Activated CD8-positive, alpha-beta memory T cell treated with anti-CD3 and anti-CD28 coated beads, Interleukin-2, amount 50 U/mL, for 4 hours (primary cell): ENCODE measurements at regions not wholly inside any gene's neighbourhood (a gene's known extent, or its start where the extent isn't known, plus 50 kb on each side); places are given as distances from the start of the nearest gene placed in this dataset.

Experiments
- DNase-seq: peaks from one replicate; pipeline ENCODE4 v3.0.0-alpha.2; 2020

DNA sequence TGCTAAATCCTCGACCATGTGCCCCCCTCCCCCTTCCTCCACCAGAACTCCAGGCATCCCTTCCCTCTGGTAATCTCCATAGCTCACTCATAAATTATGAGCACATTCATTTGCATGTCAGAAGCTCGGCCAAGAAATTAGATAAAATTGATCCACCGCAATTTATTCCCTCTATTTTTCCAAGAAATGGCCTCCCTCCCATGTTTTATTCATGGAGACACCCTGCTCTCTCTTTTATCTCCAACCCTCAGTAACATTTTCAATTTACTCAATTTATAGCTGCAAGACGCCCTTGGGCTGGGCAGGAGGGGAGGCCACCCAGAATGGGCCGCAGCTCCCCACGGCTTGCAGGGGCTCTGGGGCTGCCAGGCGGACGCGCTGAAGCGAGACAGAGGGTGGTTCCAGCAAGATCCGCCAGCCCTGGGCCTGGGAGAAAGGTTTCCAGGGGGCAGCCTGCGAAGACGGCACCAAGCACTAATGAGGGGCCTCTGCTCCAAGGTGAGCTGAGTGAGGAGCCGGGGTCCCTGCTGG is 54.7 kb upstream of the ZNF423 start:
- no peak for DNase-seq

DNA sequence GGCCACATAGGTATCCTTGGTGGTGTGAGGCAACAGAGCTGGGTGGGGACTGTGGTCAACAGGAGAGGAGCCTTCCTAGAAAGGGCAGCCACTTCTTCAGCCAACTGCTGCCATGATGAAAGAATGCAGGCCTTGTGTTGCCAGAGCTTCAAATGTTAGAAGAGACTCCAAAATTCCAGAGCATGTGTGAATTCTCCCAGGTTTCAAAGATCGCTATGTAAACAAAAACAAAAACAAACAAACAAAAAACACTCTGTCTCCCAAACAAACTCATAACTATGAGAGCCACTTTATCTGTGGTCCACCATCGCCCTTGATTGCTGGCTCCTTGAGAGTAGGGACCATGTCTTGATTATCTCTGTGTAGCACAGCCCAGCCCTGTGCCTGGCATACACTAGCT is 55.5 kb upstream of the ZNF423 start:
- no peak for DNase-seq

DNA sequence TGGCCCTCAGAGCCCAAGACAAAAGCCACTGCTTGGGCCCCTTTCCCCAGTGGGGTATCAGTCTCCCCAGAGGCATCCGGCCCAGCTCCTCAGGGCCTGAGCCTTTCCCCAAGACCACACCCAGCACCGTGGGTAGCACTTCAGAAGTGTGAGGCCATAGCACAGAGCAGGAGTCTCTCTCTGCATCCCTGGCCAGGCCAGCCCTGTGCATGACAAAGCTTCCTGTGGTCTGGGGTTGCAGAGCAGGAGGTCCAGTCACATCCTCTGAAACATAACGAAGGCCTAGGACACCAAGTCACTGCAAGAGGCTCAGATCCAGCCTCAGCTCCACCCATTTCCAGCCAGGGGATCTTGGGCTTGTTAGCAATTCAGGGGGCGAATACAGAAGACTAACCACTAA is 56.8 kb upstream of the ZNF423 start:
- no peak for DNase-seq

DNA sequence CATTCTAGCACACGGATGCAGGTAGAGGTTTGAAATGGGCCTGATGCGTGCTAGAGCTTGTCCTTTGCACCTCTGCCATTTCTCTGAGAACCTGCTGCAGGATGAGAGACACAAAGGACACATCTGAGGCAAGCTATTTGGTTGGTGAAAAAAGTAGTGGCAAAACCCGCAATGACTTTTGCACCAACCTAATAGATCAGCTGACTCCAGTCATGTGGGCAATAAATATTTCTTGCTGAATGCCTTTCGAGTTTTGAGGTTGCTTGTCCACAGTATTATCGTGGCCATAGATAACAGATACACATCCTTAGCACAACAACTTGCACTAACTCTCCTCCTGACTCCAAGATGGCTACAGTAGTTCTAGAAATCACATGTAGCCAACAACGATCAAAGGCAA is 57.8 kb upstream of the ZNF423 start:
- DNase-seq: no peak

DNA sequence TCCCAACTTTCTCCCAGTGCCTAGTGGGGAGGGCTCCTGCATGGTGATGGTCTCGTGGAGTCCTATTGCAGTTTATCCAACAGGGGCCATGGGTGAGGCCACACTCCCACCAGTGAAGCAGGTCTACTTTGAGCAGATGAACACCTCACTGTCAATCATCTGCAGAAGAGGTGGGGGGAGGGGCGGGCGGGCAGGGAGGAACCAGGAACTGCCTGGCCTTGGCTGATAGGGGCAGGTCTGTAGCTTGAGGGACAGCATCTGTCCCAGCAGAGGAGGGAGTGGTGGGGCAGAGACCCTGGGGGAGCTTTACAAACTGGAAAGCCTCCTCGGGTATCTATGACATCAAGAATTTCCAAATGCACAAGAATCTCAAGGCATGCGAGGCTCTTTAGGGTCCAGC is 58.7 kb upstream of the ZNF423 start:
- DNase-seq: no peak

DNA sequence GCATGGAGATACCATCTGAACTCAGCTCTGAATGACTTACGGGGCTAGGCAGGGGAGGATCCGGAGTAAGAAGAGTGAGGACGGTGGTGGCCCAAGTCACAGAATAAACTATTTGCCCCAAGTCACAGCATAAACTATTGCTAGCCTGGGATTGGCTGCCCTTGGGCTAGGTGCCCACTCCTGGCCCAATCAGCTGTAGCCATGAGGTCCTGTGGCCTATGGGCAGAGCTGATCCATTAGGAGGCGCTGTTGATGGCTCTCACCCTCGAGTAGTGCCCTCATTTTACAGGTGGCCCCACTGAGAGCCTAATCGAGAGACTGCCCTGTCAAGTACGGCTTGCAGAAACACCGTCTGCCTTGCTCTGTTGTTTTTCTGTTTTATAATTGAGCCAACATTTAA is 62.3 kb upstream of the ZNF423 start:
- no peak for DNase-seq

DNA sequence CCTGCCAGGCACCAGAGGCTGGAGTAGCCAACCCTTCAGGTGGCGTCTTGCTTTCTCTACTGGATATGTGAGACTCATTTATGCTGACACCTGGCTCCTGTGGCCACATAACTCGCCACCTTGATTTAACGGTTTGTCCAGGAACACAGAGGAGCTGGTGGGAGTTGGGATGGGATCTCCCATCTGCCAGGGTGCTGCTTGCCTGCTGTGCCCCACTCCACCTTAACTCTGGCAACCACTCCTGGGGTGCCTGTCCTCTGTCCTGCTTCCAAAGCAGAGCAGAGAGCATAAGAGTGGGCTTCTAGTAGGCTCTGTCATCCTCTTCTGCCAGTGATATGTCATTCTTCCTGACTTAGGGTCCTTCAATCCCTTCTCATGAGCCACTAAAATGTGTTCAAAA is 63.4 kb upstream of the ZNF423 start:
- no peak for DNase-seq

DNA sequence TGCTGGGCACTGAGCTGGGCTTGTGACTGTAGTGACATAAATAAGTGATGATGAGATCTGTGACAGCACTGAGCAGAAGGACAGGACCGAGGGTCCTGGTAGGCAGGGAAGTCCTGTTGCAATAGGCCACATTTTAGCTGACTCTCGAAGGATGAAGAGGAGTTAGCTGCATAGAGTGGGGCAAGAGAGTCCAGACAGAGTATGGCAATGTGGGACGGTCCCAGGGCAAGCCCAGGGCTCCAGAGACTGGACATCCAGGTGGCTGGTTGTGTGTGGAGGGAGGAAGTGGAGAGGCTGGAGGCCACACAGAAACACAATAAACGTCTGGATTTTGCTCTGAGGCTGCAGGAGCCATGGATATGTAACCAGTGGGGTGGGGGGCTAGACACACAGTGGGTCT is 64.5 kb upstream of the ZNF423 start:
- no peak for DNase-seq

DNA sequence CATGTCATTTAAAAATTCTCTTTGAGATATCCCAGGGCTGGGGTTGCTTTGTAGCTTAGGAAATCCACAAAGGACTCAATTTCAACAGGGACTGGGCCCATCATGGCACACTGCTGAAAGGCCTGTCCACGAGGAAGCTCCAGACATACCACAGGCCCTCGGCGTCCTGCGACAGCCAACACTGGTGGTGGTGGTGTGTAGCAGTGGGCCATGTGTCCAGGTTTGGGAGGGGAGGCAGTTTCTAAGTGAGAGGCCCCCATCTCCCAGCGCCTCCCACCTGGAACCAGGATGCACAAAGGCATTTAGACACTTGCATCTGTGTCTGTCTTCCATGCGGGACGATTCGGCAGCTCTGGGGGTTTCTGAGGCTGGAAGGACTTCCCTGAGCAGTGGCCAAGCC is 65.2 kb upstream of the ZNF423 start:
- DNase-seq: no peak

DNA sequence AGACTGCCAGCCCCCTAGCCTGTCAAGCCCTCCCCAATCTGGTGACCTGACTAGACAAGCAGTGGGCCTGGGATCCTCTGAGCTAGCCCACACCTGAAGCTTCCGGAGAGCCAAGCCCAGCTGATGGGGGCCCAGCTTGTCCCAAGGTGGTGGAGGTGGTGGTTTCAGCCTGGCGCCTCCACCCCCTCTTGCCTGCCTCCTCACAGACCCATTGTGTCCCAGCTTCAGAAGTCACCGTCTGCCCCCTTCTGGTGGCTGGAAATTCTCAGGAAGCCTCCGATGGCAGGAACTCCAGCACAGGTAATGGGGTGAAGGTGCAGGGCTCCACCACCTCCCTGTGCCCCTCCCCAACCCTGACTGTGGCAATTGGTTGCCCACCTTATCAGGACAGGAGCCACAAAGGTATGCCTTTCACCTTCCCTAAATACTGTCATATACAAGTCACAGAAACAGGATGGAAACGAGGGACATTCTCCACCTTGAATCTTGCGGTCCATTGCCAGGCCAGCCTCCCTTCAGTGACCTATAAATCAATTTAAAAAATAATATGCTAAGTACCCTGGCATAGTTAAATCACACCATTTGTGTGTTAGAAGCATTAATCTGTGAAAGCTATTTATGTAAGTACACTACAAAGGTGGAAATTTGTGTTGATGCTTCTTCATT is 66.0 kb upstream of the ZNF423 start:
- DNase-seq: peak; percentile 27

DNA sequence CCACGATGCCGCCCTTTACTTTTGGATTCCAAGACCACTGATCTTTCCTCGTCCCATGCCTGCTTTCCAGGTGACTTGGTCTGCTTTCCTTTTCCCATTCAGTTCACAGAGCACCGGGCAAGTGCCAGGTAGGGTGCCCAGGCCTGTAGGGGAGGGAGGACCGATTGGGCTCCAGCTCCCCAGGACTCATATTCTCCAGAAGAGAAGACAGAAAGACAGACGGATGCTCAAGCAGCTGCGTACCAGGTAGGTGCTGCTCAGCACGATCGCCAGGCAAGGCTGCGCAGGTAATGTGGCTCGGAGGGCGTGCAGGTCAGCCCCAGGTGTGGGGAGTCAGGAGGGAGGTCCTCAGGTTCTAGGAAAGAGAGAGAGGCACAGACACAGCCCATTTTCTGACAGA is 67.5 kb upstream of the ZNF423 start:
- DNase-seq: no peak

DNA sequence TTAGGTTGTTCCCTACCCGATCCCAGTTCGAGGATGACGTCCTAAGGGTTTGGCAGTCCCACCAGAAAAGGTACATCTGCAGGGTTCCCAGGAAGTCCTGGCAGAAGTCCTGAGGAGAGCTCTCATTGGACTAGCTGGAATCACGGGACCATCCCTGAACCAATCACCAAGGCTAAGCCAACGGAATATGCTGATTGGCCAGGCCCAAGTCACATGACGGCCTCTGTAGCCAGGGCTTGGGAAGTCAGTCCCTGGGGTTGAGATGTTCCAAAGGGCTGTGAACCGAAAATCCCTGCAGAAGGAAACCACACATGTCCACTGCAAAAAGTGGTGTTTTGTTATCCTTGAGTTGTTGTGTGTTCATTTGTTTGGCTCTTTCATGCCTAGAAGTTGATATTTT is 68.2 kb upstream of the ZNF423 start:
- no peak for DNase-seq

DNA sequence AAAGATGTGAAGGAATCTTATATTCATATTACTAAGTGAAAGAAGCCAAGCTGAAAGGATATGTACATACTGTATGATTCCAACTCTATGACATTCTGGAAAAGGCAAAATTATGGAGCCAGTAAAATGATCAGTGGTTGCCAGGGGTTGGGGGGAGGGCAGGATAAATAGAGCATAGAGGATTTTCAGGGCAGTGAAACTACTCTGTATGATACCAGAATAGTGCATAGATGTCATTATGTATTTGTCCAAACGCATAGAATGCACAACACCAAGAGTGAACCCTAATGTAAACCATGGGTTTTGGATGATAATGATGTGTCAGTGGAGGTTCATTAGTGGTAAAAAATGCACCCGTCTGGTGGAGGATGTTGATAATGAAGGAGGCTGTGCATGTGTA is 71.0 kb upstream of the ZNF423 start:
- DNase-seq: no peak

DNA sequence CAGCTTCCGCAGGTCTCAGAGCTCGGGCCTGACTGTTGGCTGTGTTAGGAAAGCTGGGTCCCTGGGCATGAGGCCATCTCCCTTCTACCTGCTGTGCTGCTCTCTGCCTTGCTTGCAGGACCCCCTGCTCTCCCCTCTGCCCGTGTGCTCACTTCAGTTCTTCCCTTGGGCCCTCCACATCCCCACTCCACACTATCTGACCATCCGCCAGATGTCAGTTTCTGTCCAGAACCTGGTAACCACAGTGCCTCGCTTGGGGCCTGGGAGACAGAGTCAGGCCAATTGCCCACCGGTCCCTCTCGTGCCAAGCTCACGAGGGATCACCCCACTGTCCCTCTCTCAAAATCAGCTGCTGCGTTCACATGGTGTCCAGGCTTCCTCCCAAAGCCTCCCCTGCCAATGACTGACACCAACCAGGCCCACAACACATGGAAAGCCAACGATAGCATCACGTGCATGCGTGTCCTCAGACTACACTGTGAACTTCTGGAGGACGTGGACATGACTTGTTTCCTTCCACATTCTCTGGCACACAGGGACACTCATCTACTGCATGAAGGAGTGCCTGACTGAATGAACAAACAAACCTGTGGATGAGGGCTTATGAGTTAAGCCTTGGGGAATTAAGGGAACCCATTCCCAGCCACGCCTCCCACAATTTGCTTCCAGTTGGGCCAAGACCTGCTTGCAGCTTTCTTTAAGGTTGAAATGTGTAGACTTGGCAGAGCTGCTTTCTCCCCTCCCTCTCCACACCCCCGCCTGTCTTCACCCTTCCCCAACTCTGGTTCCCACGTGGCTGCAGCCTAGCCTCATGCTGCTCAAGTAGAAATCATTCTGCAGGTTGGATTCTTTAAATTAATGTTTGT is 72.5 kb upstream of the ZNF423 start:
- no peak for DNase-seq

DNA sequence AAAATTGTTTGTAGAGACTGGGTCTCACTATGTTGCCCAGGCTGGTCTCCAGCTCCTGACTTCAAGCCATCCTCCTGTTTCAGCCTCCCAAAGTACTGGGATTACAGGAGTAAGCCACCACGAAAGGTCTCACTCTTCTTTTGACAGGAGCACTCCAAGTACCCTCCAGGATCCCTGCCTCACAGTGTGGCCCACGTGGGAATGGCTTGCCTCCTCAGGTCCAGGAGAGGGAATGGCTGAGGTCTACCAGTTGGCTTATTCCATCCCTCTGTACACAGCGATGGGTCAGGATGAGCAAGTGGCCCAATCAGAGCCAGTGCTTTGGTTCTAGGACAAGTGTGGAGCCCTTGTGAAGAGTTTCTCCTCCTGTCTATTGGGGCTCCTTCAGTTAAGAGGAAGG is 73.7 kb upstream of the ZNF423 start:
- no peak for DNase-seq

DNA sequence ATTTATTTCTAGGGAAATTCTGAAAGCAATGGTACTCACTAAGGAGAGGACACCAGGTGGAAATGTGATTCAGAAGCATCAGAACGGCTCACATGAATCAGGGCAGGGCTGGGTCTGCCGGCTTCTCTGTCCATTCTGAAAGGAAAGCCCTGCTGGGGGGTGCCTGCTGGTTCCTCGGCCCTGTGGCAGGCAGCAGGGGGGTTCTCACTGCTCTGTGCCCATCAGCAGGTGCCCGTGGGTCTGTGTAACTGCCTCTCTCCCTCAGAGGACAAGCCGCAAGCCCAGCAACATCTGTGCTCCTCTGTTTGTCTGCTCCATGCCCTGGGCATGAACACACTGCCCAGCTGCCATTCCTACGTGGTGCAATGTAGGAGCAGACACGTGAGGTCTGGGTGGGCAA is 74.9 kb upstream of the ZNF423 start:
- no peak for DNase-seq

DNA sequence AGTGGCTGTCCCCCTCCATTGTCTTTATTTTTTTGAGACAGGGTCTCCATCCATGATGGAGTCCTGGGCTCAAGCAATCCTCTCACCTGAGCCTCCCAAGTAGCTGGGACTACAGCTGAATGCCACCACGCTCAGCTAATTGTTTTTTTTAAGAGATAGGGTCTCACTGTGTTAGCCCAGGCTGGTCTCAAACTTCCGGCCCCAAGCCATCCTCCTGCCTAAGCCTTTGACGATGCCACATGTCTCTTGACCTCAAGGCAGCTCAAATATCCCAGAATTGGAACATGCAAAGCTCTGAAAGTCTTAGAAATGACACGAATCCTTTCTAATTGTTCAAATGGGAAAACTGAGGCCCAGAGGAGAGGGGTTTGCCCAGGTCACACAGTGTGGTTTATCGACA is 75.4 kb upstream of the ZNF423 start:
- no peak for DNase-seq

DNA sequence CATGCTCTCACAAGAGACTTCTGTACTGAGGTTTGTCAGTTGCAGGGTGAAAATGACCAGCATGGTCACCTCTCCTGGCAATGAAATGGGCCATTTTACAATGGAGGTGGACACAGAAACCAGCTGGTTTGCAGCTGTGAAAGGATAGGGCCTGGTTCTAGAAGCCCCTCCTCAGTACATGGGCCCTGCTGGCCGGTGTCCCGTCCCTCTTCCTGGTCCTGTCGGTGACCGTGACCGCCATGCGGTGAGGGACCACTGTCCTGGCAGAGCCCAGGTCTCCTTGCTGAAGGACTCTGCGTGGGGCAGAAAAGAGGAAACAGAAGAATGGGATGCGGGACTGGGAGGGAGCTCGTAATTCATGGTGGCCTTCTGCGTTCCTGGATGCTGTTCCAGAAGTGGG is 76.0 kb upstream of the ZNF423 start:
- no peak for DNase-seq

DNA sequence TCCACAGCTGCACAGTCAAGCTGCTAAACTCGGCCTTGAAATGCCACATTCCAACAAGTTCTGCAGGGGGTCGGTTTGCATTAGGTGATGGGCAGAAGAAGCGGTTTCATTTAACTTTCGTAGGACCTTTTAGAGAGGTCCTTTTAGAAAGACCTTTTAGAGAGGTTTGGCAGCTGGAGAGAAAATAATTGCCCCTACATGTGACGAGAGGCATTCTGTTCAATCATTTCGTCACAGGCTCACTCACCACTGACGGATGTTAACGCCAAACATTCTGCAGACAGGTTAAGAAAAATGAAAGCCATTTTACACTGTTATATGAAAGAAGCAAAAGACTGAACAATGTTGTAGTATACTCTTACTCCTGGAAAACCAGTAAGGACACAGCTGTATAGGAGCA is 76.5 kb upstream of the ZNF423 start:
- DNase-seq: no peak

DNA sequence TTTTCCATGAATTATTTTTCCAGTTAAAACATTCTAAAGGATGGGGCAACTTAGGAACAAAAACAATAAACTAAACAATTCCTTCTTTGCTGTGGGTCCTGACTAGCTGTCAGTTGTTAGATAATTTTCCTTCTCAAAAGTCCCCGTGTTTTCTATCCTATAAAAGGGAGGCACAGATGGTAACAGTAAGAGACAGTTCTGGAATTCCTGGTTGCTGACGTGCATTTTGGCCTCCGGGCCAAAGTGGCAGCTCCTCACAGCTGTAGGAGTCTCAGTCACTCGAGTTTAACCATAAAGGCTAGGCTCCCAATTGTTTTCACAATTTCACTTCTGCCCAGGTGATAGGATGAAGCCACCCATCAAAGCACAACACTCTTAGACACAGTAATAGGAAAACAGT is 77.0 kb upstream of the ZNF423 start:
- no peak for DNase-seq

DNA sequence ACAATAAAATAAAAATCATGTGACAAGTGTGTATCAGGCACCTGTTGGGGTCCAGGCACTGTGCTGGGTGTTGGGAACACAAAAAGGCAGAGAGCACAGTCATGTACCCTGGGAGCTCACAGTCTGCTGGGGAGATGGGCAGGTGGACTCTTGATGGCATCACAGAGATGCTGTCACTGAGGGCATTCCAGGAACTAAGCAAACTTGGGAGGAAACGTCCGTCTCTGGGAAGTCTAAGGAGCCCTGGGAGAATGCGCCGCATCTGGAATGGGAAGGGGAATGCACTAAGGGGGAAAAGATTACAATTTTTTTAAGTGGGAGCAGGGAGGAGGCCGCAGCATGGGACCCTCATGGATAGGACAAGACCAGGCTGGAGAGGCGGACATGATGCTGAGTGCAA is 80.9 kb upstream of the ZNF423 start:
- DNase-seq: no peak

DNA sequence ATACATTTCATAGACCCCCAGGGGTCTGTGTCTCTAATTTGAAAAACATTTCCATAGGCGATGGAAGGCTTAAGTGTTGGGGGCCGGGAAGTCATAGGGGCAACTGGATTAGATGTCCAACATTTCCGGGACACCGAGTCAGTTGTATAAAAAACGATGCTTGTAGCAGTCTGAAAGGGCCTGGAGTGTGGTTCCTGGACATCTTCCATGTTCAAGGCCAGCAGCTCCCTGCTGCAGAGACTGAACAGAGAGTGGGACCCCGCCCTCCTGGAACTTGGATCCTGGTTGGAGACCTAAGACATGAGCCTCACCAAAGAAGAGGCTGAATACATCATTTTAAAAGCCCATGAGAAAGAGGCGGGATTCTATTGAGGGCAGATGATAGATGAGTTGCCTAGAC is 82.0 kb upstream of the ZNF423 start:
- no peak for DNase-seq

DNA sequence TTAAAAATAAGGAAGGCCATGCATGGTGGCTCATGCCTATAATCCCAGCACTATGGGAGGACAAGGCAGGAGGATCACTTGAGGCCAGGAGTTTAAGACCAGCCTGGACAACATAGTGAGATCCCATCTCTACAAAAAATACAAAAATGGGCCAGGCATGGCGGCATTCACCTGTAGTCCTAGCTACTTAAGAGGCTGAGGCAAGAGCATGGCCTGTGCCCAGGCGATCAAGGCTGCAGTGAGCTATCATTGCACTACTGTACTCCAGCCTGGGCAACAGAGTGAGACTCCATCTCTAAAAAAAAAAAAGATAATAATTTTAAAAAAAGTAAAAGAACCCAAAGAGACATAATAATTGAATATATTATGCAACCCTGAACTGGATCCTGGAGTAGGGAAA is 83.6 kb upstream of the ZNF423 start:
- DNase-seq: no peak

DNA sequence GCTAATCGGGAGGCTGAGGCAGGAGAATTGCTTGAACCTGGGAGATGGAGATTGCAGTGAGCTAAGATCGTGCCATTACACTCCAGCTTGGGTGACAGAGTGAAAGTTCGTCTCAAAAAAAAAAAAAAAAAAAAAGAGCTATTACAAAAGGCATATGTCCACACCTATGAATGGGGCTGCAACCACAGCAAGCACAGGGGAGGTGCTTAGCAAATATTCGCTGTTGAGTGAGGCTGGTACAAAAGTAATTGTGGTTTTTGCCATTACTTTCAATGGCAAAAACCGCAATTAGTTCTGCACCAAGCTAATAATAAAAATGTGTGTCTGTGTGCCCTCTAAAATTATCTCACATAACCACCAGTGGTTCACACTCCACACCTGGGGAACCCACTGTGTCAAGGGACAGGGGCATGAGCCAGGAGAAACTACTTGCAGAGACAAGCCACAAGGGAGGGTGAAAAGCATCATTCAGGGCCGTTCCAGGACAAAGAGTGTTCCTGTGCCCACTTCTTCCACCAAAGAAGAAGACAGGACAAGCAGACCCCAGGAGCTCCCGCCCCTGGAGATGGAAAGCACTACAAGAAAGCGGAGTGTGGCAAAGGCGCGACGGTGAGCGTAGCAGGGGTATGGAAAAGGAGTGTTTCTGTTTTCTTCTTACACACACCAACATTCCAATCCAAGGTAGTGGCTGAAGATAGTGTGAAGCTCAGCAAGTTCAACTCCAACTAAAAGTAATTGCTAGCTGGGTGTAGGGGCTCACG is 84.4 kb upstream of the CNEP1R1 start:
- no peak for DNase-seq
